HG03045 (cell line): ENCODE measurements at regions not wholly inside any gene's neighbourhood (a gene's known extent, or its start where the extent isn't known, plus 50 kb on each side); places are given as distances from the start of the nearest gene placed in this dataset.

Experiments
- ATAC-seq: cut with Tn5 transposase; IDR thresholded peaks from one replicate; pipeline ENCODE4 v1.9.1; 2021; ENCODE audit warnings: mild to moderate bottlenecking, moderate library complexity; ENCODE audit not compliant: unreplicated experiment

DNA sequence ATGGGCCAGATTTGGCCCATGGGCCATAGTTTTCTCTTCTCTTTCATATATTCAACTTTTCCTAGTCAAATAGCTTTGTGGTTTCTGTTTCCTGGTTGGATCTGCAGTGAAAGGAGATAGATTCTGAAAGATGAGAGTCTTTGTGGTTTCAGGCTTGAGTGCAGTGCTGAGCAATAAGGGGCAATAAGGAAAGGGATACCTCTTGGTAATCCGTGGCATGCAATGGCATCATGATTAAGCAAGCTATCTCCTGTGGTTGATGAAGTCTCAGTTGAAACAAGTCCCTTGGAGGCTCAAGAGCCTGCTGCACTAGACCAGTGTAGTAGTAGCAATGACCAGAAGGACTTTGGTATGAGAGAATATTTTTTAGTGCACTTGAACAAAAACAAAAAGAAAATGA is 187.7 kb upstream of the CNTNAP2 start:
- ATAC-seq, result no peak

- ATAC-seq, result no peak
Measured at GRCh38 chr7:145919712-145920111, 196.9 kb upstream of the CNTNAP2 start.

DNA sequence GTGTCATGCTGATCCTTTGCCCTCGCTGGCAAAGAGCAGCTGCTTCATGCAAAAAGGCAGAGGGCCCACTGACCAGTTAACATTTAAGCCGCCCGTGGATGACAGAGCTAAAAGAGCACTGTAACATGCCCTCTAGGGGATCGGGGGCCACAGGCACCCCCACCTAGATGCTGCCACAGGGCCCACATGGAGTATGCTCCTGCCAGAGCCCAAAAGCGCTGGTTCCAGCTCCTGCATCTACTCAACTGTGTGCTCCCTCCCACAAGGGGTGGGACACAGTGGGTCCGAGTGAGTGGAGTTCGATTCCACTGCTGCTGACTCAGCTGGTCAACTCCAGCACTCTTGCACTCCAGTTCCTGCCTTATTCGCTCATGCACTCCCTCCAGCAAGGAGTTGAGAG is 199.8 kb upstream of the CNTNAP2 start:
- no peak for ATAC-seq

DNA sequence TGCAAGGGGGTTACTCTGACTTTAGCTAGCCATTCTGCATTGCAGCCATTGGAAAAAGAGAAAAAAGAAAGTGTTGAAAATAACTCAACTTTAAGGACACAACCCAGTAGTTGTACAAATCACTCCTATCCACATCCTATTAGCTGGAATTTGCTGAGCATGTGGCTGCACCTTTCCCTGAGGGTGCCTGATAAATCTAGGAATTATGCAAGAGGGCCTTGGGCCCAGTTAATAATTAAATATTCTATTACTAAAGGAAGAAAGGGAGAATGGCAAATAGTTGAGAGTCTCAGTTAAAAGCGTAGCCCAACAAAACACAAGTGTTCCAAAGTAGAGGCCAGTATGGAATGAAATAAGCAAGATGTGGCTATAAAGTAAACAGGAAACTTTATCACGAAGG is 200.9 kb upstream of the CNTNAP2 start:
- no peak for ATAC-seq

DNA sequence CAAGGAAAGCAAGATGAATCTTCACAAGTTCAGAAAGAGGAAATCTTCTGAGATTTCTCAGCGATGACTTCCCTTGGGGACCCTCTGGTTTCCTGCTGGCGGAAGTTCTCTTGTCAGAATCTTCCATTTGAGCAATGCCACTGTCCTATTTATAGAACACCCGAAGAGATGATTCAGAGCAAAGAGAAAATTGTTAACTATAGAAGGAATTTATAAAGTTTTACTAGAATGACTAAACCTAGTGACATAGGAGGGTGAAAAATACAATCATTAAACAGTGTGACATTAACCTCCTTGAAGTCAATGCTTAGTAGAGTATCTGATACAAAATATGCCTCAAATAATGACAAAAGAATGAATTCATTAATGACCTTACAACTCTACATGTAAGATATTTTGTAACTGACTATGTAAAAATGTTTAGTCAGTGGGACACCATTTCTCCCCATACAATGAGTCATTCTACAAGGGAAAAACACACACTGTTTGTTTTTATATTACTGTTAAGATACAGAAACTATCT is 206.5 kb upstream of the CNTNAP2 start:
- ATAC-seq, result no peak

DNA sequence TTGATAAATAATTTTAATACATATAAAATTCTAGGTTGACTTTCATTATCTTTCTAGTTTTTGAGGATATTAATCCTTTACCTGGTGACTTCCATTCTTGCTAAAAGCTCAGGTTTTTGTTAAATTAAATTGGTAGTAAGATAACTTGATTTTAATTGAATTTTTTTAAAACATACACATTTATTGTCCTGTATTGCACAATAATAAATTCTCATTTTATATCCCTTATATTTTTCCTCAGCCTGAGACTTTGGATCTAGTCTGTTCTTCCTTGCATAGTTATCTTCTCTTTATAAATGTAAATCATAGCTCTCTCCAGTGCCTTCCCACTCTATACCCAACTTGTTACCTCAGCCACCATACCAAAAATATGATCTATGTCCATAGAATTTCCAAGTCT is 212.9 kb upstream of the CNTNAP2 start:
- no peak for ATAC-seq

GRCh38 chr7:145902123-145902522 is 214.5 kb upstream of the CNTNAP2 start:
- ATAC-seq, result no peak

DNA sequence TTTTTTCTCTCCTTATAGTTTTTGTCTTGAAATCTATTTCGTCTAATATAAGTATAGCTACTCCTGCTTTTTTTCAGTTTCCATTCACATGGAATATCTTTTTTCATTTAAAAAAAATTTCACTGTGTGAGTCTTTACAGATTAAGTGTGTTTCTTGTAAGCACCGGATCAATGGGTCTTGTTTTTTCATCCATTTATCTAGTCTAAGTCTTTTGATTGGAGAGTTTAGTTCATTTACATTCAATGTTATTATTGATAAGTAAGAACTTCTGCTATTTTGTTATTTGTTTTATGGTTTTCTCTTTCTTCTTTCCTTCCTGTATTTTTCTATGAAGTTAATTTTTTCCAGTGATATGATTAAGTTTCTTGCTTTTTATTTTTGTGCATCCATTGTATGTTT is 216.7 kb upstream of the CNTNAP2 start:
- no peak for ATAC-seq

GRCh38 chr7:145893925-145894535 is 222.6 kb upstream of the CNTNAP2 start:
- no peak for ATAC-seq

DNA sequence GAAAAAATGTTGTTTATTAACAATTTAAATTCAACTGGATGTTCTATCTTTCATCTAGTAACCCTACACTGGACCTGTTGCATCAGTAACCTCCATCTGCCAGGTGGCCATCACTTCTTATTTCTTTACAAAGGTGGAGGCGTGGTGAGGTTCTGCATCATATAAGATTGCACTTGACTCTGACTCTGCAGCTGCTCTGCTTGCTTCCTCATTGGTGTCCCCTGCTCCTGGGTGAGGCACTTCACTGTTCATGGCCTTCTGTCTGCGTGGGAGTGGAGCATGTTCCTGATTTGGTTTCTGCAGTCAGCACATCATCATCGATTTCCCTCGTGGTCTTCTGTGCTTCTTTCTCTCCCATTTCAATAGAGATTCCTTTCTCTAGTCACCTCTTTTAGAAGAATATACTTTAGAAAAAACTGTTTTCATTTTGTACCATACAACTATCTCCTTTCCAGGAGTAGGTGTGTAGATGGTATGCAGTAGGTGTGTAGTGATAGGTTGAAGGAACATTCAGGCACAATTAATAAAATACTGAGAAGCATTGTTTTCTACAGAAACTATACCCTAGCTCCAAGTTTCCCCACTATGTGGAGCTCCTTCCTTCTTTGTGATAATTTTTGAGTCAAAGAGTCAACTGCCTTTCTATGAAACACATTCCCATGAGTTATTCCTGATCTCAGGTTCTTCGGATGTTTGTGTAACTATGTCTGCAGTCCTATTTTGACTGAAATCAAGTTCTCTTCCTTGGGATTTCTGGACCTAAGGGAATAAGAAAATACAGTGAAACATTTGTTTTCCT is 231.7 kb upstream of the CNTNAP2 start:
- ATAC-seq, result no peak

DNA sequence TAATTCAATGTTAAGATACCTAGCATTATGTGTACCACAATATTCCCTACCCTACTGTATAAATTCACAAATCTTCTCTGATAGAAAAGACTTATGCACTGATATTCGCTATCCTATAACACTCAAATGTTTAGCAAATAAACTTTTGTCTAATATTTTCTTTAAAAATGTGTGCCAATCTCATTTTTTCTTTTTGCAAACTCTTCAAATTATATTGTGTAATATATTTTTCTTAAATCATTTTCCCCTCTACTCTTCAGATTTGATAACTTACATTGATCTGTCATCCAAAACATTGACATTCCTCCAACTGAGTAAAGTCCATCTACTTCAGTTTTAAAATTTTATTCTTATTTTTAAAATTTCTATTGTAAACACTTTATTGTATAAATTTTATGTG is 240.2 kb upstream of the CNTNAP2 start:
- no peak for ATAC-seq

GRCh38 chr7:145875267-145875666 is 241.3 kb upstream of the CNTNAP2 start:
- ATAC-seq, result no peak

DNA sequence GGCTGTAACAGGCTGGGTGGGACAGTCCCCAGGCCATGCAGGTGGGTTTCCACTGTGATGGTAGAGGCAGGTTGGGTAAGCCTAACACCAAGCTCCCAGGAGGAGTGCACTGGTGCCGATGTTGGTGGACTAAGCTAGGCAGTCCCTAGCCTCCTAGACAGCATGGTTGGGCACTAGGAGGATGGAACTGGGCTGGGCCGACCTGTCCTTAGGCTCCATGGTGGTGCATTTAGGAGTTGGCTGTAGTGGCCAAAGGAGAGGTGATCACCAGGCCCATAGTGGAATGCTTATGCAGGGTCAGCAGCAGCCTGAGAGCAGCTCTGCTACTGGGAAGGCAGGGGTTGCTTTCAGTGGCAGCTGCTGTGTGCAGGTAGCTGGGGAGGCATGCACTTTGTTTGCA is 247.7 kb upstream of the CNTNAP2 start:
- no peak for ATAC-seq

- ATAC-seq, result no peak
Measured at GRCh38 chr7:145862212-145862611, 254.4 kb upstream of the CNTNAP2 start.

- ATAC-seq, result no peak
Measured at GRCh38 chr7:145860809-145861208, 255.8 kb upstream of the CNTNAP2 start.

GRCh38 chr7:145850636-145851035 is 266.0 kb upstream of the CNTNAP2 start:
- no peak for ATAC-seq

GRCh38 chr7:145848691-145849090 is 267.9 kb upstream of the CNTNAP2 start:
- ATAC-seq, result no peak

DNA sequence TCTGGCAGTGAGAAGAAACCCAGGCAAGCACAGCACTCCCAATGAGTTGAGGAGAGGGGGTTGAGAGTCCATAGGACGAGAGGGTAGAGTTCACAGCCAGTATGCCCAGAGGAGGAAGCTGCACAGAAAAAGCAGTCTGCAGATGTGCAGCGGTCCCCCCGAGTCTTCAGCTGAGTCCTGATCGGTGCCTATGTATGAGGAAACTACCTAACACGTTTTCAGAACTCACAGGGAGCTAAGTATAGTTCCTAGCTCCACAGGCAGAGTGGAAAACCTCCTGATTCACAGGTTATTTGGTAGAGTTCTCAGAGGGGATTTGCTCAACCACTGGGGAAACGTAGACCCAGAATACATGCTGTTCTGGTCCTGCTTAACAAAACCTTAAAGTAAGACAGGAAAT is 271.3 kb upstream of the CNTNAP2 start:
- ATAC-seq, result no peak

DNA sequence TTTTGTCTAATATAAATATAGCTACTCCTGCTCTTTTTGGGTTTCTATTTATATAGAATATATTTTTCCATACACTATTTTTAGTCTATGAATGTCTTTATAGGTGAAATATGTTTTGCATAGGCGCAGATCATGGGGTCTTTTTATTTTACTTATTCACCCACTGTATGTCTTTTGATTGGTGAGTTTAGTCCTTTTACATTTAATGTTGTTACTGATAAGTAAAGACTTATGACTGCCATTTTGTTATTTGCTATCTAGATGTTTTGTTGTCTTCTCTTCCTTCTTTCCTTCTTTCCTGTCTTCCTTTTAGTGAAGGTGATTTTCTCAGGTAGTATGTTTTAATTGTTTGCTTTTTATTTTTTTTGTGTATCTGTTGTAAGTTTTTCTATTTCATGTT is 276.8 kb upstream of the CNTNAP2 start:
- ATAC-seq, result no peak

GRCh38 chr7:145831616-145832206 is 284.9 kb upstream of the CNTNAP2 start:
- no peak for ATAC-seq

- no peak for ATAC-seq
Measured at GRCh38 chr7:145817687-145818086, 298.9 kb upstream of the CNTNAP2 start.

- ATAC-seq, result no peak
Measured at GRCh38 chr7:145812218-145812617, 304.4 kb upstream of the CNTNAP2 start.
